GM12878 (cell line): ENCODE measurements at regions not wholly inside any gene's neighbourhood (a gene's known extent, or its start where the extent isn't known, plus 50 kb on each side); places are given as distances from the start of the nearest gene placed in this dataset.

ENCODE experiments used
- CBX3 ChIP-seq: fragments of 200-600 bp; sonication (generic); IDR thresholded peaks from 2 replicates; pipeline ENCODE4 v1.6.1; 2016; ENCODE audit warnings: low read depth, borderline replicate concordance
- CREM ChIP-seq: IDR thresholded peaks from 2 replicates; pipeline ENCODE4 v1.6.1; 2014; ENCODE audit warnings: antibody characterized with exemption, low read depth
- FOS ChIP-seq: IDR thresholded peaks from 3 replicates; pipeline ENCODE4 v1.6.1; 2011; ENCODE audit warnings: borderline replicate concordance; ENCODE audit not compliant: insufficient read length; ENCODE audit errors: extremely low read depth
- GABPA ChIP-seq: IDR thresholded peaks from 2 replicates; pipeline ENCODE4 v1.6.1; 2014; ENCODE audit warnings: antibody characterized with exemption, low read depth, mild to moderate bottlenecking, inconsistent platforms
- MTA2 ChIP-seq: fragments of 450-650 bp; IDR thresholded peaks from 2 replicates; pipeline ENCODE4 v1.6.1; 2016; ENCODE audit warnings: low read depth, mild to moderate bottlenecking, moderate library complexity
- NR2F1 ChIP-seq: fragments of 450-650 bp; conservative IDR thresholded peaks from 2 replicates; pipeline ENCODE4 v1.6.1; 2017; ENCODE audit warnings: mild to moderate bottlenecking
- POLR2AphosphoS5 ChIP-seq: IDR thresholded peaks from 2 replicates; pipeline ENCODE4 v1.6.1; 2011; ENCODE audit warnings: mild to moderate bottlenecking, low read length, inconsistent platforms
- RB1 ChIP-seq: fragments of 450-650 bp; formaldehyde crosslinking; IDR thresholded peaks from 2 replicates; pipeline ENCODE4 v1.6.1; 2017; ENCODE audit warnings: mild to moderate bottlenecking, borderline replicate concordance
- RCOR1 ChIP-seq: conservative IDR thresholded peaks from 2 replicates; pipeline ENCODE4 v1.6.1; 2012; ENCODE audit warnings: low read depth, low read length, improper control_type of control experiment
- SRF ChIP-seq, 2 experiments: IDR thresholded peaks; 2 replicates each; pipeline ENCODE4 v1.6.1; 2011; ENCODE audit warnings: low read depth in 2 of 2, low read length in 2 of 2, mild to moderate bottlenecking in 1 of 2, moderate library complexity in 1 of 2
- ZNF207 ChIP-seq: fragments of 450-650 bp; IDR thresholded peaks from 2 replicates; pipeline ENCODE4 v1.6.1; 2014; ENCODE audit warnings: antibody characterized with exemption, mild to moderate bottlenecking, borderline replicate concordance
- TF ChIP-seq, protein P1 (sequence below): fragments of 450-650 bp; IDR thresholded peaks from 2 replicates; pipeline ENCODE4 v1.6.1; 2016; ENCODE audit warnings: mild to moderate bottlenecking, moderate library complexity, borderline replicate concordance
- TF ChIP-seq, protein P2 (sequence below), 3 experiments: IDR thresholded peaks in 2 of 3; conservative IDR thresholded peaks in 1 of 3; 2 replicates each; pipeline ENCODE4 v1.5.1; 2011; ENCODE audit warnings: low read depth in 3 of 3, low read length in 3 of 3, mild to moderate bottlenecking in 3 of 3, control low read depth in 2 of 3, moderate library complexity in 2 of 3, inconsistent platforms in 1 of 3, mixed read lengths in 1 of 3; ENCODE audit not compliant: control insufficient read depth in 2 of 3, insufficient read depth in 1 of 3; ENCODE audit errors: extremely low read depth in 1 of 3
- TF ChIP-seq, protein P3 (sequence below): fragments of 450-650 bp; IDR thresholded peaks from 2 replicates; pipeline ENCODE4 v1.6.1; 2017; ENCODE audit warnings: low read depth, mild to moderate bottlenecking, moderate library complexity
- TF ChIP-seq, protein P4 (sequence below): IDR thresholded peaks from 2 replicates; pipeline ENCODE4 v1.6.1; 2011; ENCODE audit warnings: borderline replicate concordance, low read depth, mild to moderate bottlenecking, moderate library complexity, mixed read lengths, low read length; ENCODE audit not compliant: insufficient read depth; ENCODE audit errors: extremely low read length
- TF ChIP-seq, protein P5 (sequence below): IDR thresholded peaks from 2 replicates; pipeline ENCODE4 v1.6.1; 2012; ENCODE audit warnings: improper control_type of control experiment, low read depth, low read length; ENCODE audit not compliant: insufficient replicate concordance

DNA sequence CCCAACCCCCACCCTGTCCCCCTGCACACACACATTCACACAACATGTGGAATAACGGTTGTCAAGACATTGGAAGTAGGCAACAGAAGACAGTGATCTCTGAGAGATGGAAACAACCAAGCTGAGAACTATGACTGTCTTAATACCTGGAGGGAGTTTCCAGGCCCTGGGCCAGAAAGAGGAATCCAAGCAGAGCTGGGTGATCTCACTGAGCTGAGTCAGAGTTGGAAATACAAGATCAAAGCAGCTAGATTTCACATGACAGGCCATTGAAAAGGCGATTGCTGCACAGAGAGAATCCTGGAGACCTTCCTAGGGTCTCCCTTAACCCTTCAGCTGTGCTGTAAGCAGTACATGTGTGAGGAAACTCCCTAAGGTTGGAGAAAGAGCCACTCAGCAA is 165.8 kb upstream of the PRSS1 start (continued):
- TF ChIP-seq, protein P1, sequence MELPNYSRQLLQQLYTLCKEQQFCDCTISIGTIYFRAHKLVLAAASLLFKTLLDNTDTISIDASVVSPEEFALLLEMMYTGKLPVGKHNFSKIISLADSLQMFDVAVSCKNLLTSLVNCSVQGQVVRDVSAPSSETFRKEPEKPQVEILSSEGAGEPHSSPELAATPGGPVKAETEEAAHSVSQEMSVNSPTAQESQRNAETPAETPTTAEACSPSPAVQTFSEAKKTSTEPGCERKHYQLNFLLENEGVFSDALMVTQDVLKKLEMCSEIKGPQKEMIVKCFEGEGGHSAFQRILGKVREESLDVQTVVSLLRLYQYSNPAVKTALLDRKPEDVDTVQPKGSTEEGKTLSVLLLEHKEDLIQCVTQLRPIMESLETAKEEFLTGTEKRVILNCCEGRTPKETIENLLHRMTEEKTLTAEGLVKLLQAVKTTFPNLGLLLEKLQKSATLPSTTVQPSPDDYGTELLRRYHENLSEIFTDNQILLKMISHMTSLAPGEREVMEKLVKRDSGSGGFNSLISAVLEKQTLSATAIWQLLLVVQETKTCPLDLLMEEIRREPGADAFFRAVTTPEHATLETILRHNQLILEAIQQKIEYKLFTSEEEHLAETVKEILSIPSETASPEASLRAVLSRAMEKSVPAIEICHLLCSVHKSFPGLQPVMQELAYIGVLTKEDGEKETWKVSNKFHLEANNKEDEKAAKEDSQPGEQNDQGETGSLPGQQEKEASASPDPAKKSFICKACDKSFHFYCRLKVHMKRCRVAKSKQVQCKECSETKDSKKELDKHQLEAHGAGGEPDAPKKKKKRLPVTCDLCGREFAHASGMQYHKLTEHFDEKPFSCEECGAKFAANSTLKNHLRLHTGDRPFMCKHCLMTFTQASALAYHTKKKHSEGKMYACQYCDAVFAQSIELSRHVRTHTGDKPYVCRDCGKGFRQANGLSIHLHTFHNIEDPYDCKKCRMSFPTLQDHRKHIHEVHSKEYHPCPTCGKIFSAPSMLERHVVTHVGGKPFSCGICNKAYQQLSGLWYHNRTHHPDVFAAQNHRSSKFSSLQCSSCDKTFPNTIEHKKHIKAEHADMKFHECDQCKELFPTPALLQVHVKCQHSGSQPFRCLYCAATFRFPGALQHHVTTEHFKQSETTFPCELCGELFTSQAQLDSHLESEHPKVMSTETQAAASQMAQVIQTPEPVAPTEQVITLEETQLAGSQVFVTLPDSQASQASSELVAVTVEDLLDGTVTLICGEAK: no peak
- TF ChIP-seq RB1 (no peak), ZNF207 (no peak), CREM (0 out of 2 replicates have a peak, but pooled peaks have one; percentile 43), NR2F1 (peak; percentile 67; the same call in 1 of the 2 replicates), SRF (IDR thresholded peaks at IDR 0.05; ENCODE audit: low read depth in 2 of 2, low read length in 2 of 2) (0 out of 4 replicates have a peak, but pooled peaks of 1 of the 2 experiments have one; percentile 14), RCOR1 (no peak), GABPA (no peak), MTA2 (peak; percentile 63; the same call in 1 of the 2 replicates), FOS (no peak), CBX3 (no peak), POLR2AphosphoS5 (no peak)
- TF ChIP-seq, protein P2, sequence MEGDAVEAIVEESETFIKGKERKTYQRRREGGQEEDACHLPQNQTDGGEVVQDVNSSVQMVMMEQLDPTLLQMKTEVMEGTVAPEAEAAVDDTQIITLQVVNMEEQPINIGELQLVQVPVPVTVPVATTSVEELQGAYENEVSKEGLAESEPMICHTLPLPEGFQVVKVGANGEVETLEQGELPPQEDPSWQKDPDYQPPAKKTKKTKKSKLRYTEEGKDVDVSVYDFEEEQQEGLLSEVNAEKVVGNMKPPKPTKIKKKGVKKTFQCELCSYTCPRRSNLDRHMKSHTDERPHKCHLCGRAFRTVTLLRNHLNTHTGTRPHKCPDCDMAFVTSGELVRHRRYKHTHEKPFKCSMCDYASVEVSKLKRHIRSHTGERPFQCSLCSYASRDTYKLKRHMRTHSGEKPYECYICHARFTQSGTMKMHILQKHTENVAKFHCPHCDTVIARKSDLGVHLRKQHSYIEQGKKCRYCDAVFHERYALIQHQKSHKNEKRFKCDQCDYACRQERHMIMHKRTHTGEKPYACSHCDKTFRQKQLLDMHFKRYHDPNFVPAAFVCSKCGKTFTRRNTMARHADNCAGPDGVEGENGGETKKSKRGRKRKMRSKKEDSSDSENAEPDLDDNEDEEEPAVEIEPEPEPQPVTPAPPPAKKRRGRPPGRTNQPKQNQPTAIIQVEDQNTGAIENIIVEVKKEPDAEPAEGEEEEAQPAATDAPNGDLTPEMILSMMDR (IDR thresholded peaks at IDR 0.05 in 2 of 3, conservative IDR thresholded peaks at IDR 0.05 in 1 of 3; ENCODE audit: control insufficient read depth in 2 of 3, extremely low read depth in 1 of 3, insufficient read depth in 1 of 3, low read depth in 3 of 3, low read length in 3 of 3): no peak
- TF ChIP-seq, protein P3, sequence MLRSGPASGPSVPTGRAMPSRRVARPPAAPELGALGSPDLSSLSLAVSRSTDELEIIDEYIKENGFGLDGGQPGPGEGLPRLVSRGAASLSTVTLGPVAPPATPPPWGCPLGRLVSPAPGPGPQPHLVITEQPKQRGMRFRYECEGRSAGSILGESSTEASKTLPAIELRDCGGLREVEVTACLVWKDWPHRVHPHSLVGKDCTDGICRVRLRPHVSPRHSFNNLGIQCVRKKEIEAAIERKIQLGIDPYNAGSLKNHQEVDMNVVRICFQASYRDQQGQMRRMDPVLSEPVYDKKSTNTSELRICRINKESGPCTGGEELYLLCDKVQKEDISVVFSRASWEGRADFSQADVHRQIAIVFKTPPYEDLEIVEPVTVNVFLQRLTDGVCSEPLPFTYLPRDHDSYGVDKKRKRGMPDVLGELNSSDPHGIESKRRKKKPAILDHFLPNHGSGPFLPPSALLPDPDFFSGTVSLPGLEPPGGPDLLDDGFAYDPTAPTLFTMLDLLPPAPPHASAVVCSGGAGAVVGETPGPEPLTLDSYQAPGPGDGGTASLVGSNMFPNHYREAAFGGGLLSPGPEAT: peak; percentile 96
- TF ChIP-seq, protein P4, sequence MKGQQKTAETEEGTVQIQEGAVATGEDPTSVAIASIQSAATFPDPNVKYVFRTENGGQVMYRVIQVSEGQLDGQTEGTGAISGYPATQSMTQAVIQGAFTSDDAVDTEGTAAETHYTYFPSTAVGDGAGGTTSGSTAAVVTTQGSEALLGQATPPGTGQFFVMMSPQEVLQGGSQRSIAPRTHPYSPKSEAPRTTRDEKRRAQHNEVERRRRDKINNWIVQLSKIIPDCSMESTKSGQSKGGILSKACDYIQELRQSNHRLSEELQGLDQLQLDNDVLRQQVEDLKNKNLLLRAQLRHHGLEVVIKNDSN: no peak
- TF ChIP-seq, protein P5, sequence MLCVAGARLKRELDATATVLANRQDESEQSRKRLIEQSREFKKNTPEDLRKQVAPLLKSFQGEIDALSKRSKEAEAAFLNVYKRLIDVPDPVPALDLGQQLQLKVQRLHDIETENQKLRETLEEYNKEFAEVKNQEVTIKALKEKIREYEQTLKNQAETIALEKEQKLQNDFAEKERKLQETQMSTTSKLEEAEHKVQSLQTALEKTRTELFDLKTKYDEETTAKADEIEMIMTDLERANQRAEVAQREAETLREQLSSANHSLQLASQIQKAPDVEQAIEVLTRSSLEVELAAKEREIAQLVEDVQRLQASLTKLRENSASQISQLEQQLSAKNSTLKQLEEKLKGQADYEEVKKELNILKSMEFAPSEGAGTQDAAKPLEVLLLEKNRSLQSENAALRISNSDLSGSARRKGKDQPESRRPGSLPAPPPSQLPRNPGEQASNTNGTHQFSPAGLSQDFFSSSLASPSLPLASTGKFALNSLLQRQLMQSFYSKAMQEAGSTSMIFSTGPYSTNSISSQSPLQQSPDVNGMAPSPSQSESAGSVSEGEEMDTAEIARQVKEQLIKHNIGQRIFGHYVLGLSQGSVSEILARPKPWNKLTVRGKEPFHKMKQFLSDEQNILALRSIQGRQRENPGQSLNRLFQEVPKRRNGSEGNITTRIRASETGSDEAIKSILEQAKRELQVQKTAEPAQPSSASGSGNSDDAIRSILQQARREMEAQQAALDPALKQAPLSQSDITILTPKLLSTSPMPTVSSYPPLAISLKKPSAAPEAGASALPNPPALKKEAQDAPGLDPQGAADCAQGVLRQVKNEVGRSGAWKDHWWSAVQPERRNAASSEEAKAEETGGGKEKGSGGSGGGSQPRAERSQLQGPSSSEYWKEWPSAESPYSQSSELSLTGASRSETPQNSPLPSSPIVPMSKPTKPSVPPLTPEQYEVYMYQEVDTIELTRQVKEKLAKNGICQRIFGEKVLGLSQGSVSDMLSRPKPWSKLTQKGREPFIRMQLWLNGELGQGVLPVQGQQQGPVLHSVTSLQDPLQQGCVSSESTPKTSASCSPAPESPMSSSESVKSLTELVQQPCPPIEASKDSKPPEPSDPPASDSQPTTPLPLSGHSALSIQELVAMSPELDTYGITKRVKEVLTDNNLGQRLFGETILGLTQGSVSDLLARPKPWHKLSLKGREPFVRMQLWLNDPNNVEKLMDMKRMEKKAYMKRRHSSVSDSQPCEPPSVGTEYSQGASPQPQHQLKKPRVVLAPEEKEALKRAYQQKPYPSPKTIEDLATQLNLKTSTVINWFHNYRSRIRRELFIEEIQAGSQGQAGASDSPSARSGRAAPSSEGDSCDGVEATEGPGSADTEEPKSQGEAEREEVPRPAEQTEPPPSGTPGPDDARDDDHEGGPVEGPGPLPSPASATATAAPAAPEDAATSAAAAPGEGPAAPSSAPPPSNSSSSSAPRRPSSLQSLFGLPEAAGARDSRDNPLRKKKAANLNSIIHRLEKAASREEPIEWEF: no peak
